Kidney glomerular epithelial cell (primary cell): ENCODE measurements at regions not wholly inside any gene's neighbourhood (a gene's known extent, or its start where the extent isn't known, plus 50 kb on each side); places are given as distances from the start of the nearest gene placed in this dataset.
"Not testable (repeated sequence)": the region's sequence is repeated elsewhere in the genome, so short reads cannot be mapped to it uniquely, and the experiment has no call there.

Experiments
- DNase-seq: peaks from one replicate; lab custom pipeline; 2025; lab: John Stamatoyannopoulos, UW

- DNase-seq: no peak
These were observed 171.9 kb upstream of the NRP1 start for GRCh38 chr10:33506391-33506790.

GRCh38 chr10:33501161-33501560 is 166.7 kb upstream of the NRP1 start:
- DNase-seq: no peak

GRCh38 chr10:33498391-33498891 is 164.0 kb upstream of the NRP1 start:
- no peak for DNase-seq

- no peak for DNase-seq
These were observed 162.9 kb upstream of the NRP1 start for GRCh38 chr10:33497338-33497737.

- DNase-seq: no peak
These were observed 161.6 kb upstream of the NRP1 start for GRCh38 chr10:33496096-33496495.

GRCh38 chr10:33494694-33495265 is 160.3 kb upstream of the NRP1 start:
- no peak for DNase-seq

- DNase-seq: no peak
These were observed 159.5 kb upstream of the NRP1 start for GRCh38 chr10:33493978-33494377.

- DNase-seq: no peak
These were observed 159.0 kb upstream of the NRP1 start for GRCh38 chr10:33493497-33493896.

GRCh38 chr10:33492701-33493345 is 158.4 kb upstream of the NRP1 start:
- no peak for DNase-seq

GRCh38 chr10:33489501-33490176 is 155.2 kb upstream of the NRP1 start:
- no peak for DNase-seq

GRCh38 chr10:33487014-33487776 is 152.7 kb upstream of the NRP1 start:
- DNase-seq: no peak

GRCh38 chr10:33485276-33485675 is 150.8 kb upstream of the NRP1 start:
- DNase-seq: no peak

- no peak for DNase-seq
These were observed 150.3 kb upstream of the NRP1 start for GRCh38 chr10:33484787-33485186.

- no peak for DNase-seq
These were observed 149.3 kb upstream of the NRP1 start for GRCh38 chr10:33483816-33484190.

GRCh38 chr10:33483124-33483815 is 148.8 kb upstream of the NRP1 start:
- no peak for DNase-seq

GRCh38 chr10:33482486-33482885 is 148.0 kb upstream of the NRP1 start:
- DNase-seq: no peak

- no peak for DNase-seq
These were observed 146.7 kb upstream of the NRP1 start for GRCh38 chr10:33481184-33481583.

- not testable (repeated sequence) for DNase-seq
These were observed 145.9 kb upstream of the NRP1 start for GRCh38 chr10:33480417-33480816.

- no peak for DNase-seq
These were observed 144.2 kb upstream of the NRP1 start for GRCh38 chr10:33478675-33479125.

- no peak for DNase-seq
These were observed 143.7 kb upstream of the NRP1 start for GRCh38 chr10:33478089-33478674.

- DNase-seq: no peak
These were observed 143.0 kb upstream of the NRP1 start for GRCh38 chr10:33477291-33478088.
